Activated T-cell treated with anti-CD3 and anti-CD28 coated beads, Interleukin-2, amount 50 U/mL, for 48 hours (primary cell): ENCODE measurements at regions not wholly inside any gene's neighbourhood (a gene's known extent, or its start where the extent isn't known, plus 50 kb on each side); places are given as distances from the start of the nearest gene placed in this dataset.
"Not testable (repeated sequence)": the region's sequence is repeated elsewhere in the genome, so short reads cannot be mapped to it uniquely, and the experiment has no call there.

Experiments
- DNase-seq, 2 experiments: peaks; one replicate each; pipeline ENCODE4 v3.0.0-alpha.2; 2020

DNA sequence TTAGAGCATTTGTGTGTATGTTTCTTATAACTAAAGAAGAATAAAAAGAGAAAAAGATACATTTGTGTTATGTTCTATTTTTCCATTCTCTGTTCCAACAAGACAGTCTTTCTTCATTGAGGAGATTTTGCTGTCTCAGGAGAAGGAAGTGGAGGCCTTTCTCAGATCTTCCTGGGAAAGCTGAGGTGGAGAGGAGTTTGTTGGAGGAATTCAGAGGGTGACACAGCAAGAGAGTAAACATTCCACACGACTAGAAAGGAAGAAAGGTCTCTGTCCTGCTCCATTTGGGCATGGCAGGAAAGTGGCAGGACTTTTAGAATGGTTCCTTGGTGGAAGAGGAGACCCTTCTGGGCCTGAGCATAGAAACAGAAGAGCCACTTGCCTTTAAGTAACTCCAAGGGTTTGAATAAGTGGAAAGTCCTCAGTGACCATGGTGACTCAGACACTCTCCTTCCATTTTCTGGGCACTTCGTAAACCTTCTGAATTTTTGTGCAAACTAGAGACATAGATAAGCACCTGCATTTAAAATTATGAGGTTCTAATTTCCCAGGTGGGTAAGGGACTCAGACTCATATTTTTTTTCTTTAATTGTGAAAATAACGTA is 52.3 kb upstream of the COL5A2 start:
- DNase-seq = no peak

- DNase-seq = no peak
Observed at GRCh38 chr2:189232759-189233406, 53.3 kb upstream of the COL5A2 start.

GRCh38 chr2:189233527-189233926 is 54.0 kb upstream of the COL5A2 start:
- DNase-seq = no peak

DNA sequence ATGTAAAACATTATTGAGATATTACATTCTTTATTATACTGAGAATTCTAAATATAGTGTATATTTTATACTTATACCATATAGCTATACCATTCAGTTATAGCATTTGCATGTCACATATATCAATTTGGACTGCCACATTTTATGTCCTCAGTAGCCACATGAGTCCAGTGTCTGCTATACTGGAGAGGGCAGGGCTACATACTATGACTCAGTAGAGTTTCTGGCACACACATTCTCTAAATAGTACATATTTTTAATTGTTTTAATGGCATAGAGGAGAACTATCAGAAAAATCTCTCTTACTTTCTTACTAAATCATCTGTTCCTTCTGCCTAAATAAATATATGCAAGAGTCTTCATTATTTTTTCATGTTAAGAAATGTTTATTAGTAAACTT is 55.4 kb upstream of the COL5A2 start:
- no peak for DNase-seq

GRCh38 chr2:189236066-189236465 is 56.5 kb upstream of the COL5A2 start:
- no peak for DNase-seq

GRCh38 chr2:189238903-189239302 is 59.3 kb upstream of the COL5A2 start:
- no peak for DNase-seq

DNA sequence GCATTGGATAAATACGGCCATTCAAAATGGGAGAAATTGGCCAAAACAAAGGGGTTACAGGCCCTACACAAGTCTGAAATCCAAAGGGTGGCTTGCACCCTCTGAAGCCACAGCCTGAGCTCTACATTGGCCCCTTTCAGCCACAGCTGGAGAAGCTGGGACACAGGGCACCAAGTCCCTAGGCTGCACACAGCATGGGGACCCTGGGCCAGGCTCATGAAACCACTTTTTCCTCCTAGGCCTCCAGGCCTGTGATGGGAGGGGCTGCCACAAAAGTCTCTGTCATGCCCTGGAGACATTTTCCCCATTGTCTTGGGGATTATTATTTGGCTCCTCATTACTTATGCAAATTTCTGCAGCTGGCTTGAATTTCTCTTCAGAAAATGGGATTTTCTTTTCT is 64.3 kb upstream of the COL5A2 start:
- not testable (repeated sequence) for DNase-seq

DNA sequence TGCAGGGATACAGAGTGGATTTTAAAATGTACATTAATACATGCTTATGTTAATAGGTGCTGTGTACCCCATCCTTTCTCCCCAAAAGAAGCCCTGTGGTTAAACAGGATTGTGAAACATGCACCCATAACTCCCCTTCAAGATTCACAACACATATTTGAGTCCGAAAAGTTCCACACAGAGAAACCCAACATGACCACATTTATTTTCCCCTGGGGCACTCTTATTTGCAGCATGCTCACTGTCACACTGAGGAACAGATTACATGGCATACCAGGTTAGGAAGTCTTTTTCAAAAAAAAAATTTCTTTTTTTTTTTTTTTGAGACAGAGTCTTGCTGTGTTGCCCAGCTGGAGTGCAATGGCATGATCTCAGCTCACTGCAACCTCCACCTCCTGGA is 67.7 kb upstream of the COL5A2 start:
- no peak for DNase-seq

DNA sequence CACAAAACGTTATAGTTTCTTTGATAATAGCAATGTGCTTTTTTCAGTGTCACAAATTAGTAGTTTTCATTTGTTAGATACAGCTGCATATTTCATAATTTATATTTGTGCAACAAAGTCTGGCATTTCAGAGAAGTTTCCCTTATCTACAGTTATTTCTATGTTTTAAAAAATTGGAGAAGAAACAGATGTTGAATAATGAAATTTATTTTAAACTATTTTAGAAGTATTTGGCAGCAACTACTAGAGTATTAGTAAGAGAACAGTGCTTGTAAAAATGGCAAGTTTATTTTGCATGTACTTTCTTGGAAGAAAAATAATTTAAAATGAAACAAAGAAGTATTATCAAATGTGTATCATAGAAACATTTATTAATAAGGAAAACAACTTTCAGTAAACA is 68.6 kb upstream of the COL5A2 start:
- no peak for DNase-seq

DNA sequence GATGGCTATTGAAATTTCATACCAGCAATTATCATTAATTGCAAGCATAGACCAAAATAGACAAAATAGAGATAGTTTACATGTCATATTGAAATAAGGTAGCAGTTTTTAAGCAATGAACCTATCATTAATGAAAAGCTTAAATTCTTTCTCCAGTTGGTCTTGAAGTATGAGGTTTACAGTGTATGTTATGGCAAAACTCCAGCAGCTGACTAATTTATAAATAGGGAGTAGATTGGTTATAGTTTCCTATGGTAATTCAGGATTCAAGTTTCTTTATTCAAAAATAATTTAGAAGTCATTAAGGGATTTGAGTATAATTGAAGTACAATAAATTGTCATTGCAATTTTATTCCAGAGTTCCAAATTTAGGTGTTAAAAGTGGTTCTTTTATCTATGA is 69.6 kb upstream of the COL5A2 start:
- no peak for DNase-seq

- DNase-seq = no peak
Observed at GRCh38 chr2:189249901-189250300, 70.3 kb upstream of the COL5A2 start.

DNA sequence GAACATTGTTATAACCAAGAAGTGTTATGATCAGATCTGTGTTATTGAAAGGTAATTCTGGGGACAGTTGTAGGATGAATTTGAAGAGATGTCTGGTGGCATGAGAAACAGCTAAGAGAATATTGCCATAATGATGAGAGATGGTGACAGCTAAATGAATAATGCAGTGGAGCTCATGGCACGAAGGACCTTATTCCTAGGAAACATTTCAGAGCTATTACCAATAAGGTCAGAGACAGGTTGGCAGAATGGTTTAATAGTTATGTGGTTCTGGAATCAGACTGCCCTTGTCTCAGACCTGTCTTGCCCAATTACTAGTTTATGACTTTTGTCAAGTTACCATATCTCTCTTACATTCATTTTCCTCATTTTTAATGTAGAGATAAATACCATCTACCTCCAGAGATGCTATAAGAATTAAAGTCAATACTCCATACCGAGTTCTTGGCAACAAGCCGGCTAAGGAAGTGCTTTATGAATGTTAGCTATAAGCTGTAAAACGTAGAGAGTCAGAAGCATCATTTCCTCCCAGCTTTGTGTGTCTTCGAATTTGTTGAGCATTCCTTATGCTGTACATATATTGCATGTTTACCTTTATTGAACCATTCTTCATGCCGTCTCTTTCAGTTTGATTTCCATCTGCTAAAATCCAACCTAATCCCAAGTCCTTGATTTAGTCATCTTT is 73.6 kb upstream of the COL5A2 start:
- no peak for DNase-seq

- DNase-seq = no peak
Observed at GRCh38 chr2:189253836-189254235, 74.3 kb upstream of the COL5A2 start.

- no peak for DNase-seq
Observed at GRCh38 chr2:189254268-189254883, 74.8 kb upstream of the COL5A2 start.

- no peak for DNase-seq
Observed at GRCh38 chr2:189255711-189256110, 76.2 kb upstream of the COL5A2 start.

DNA sequence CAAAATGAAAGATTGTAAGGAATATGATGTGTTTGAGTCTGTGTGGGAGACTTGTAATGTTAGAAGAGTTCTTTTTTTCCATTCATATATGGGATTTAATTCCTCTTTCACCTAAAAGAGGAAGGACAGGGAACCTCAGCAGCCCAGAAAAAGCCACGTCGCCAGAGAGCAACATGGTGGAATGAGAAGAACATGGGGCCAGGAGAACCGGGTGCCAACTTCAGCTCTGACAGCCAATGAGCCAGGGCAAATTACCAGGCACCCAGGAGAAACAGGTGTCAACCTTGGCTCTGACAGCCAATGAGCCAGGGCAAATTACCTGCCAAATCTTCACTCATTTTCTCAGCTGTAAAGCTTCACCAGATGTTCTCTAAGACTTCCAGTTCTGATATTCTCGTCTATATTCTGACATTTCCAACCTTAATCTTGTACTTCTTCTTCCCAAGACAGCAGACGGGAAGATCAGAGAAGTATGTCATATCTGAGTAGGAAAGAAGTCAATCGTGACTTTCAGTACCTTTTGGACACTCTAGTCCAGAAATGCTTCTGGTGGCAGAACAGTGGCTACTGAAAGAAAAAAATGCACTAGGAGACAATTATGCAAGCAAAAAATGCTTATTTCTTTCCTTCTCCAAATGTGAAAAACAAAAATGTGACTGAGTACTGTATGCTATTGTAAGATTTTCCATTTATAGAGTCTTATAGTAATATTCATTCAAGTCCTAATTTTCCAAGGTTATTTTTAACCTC is 79.2 kb upstream of the COL5A2 start:
- no peak for DNase-seq

DNA sequence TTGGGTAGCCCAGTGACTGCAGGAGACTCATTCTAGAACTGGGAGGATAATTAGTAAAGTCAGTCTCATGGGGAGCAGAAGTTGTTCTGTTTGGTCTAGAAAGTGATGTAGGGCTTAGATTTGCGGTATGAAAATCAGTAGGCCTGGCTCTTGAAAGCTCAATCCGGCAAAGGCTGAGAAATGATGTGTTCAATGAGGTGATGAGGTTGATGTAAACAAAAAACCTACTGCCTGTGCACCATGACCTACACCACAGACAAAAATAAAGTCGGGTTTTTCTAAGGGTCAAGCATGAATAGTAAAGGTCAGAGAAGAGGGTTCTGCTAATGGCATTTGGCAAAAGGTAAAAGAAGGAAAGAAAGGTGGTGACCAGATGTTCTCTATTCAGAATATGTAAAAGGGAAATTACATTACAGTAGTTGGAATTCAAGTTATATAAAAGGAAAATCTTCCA is 80.8 kb upstream of the COL5A2 start:
- no peak for DNase-seq

GRCh38 chr2:189261431-189261841 is 81.9 kb upstream of the COL5A2 start:
- no peak for DNase-seq

GRCh38 chr2:189261916-189262315 is 82.4 kb upstream of the COL5A2 start:
- no peak for DNase-seq

- DNase-seq = no peak
Observed at GRCh38 chr2:189265696-189266320, 86.2 kb upstream of the COL5A2 start.

DNA sequence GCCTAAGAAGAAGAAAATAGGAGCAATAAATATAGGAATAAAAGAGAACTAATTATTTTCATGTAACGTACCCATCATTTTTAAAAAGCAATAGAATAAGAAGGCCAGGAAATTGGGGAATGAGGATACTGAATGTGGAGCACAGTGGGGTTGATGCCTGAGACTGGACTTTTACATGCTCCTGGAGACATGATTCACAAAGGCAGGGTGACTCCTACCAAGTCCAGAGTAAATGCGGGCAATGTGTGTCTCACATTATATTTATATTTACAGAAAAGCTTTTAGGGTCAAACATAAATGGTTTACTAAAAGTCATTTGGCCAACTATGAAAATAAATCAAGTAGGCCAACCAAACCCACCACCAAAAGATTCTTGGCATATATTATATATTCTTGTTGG is 87.9 kb upstream of the COL5A2 start:
- DNase-seq = no peak

DNA sequence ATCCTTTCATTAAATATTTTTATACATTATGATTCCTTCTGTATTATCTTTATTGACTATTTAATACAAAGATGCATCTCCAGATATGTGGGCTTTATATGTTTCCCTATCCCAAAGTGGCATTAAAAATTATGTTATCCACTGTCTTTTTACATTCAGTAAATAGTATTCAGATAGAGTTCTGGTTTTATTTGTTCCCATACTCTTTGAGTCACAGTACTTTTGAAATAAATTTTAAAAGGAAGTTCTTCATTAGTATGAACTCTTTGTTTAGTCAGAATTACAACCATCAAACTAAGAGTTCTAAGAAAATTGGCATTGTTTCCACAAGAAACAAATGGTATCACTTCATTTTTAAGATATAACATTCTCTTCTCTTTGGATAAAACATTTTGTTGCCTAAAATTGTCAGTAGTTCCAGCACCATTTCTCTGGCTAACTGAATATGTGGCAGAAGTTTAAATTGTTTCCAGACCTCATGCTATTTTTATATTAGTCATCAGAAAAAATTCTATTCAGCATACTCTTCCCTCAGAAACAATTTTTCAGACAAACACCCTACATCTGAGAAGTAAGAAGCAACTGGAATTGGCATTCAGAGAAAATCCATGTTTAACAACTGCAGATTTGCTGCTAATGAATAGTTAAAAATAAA is 88.5 kb upstream of the COL5A2 start:
- no peak for DNase-seq
